ENCODE measurements at regions not wholly inside any gene's neighbourhood (a gene's known extent, or its start where the extent isn't known, plus 50 kb on each side); places are given as distances from the start of the nearest gene placed in this dataset.
"Not testable (repeated sequence)": the region's sequence is repeated elsewhere in the genome, so short reads cannot be mapped to it uniquely, and the experiment has no call there.

DNA sequence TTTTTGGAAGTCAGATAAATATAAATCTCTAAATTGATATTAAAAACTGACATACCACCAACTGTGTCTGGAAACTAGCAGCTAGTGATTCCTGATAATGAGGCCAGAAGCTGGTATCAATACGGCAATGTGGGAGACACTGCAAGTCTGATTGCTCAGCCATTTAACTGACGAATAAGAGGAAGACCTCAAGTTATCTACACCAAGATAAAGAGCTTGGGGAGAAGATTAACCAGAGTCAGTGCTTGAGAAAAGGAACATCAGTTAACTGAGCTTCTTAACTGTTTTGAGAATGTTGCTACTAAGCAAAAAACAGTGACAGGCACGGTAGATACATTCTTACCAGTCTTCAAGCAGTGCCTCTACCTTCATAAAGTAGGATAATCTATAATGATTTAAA is 140.4 kb upstream of the TENT5A start:
- no peaks in the 10 kb centered on the region for H3K4me1 ChIP-seq (ENCODE audit: insufficient read depth, low read length)
- Mint-ChIP-seq H3K36me3 (no peaks in the 10 kb centered on the region), H3K27me3 (no peaks in the 10 kb centered on the region), H3K4me1 (no peaks in the 10 kb centered on the region), H3K27ac (no peak overlapping the region), H3K4me3 (no peak overlapping the region), H3K9me3 (peaks cover 0 to 5% (median 0%) of the 10 kb centered on the region in 8 donors)
- CTCF ChIA-PET (ENCODE audit: partially characterized antibody), result no interaction called here
- intact Hi-C loops (cut with micrococcal nuclease), result no loop called here
- DNase-seq, result no peak
- H3K9me3 ChIP-seq (ENCODE audit: control insufficient read depth in 1 of 2, low read length in 2 of 2), result no peaks in the 10 kb centered on the region
- no peaks in the 10 kb centered on the region for H3K36me3 ChIP-seq (ENCODE audit: insufficient read depth, low read length)
- H3K4me3 ChIP-seq (ENCODE audit: low read length in 2 of 2), result no peak overlapping the region
- POLR2A ChIA-PET (ENCODE audit: partially characterized antibody), result no interaction called here
- H3K27me3 ChIP-seq (ENCODE audit: insufficient read depth, low read length), result no peaks in the 10 kb centered on the region
- H3K27ac ChIP-seq (ENCODE audit: low read depth, low read length), result no peak overlapping the region

DNA sequence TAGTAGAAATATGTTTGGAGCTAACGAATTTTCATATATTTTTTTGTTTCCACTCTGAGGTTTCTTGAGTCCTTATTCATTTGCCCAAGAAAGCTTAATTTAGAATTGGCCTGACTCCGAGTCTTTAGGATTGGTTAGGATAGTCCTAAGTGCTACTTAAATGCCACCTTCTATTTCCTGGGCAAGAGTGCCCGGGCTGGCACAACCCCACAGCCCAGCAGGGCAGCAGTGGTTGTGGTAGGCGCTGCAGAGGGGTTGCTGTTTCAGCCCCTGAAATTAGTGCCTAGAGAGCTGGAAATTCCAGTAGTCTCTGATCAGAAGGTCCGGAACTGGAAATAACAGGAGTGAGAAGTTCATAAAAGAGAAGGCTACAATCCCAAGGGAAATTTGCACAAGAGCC is 139.4 kb upstream of the TENT5A start:
- Mint-ChIP-seq H3K4me3 (no peak overlapping the region), H3K4me1 (no peaks in the 10 kb centered on the region), H3K9me3 (peaks cover 0 to 6% (median 0%) of the 10 kb centered on the region in 8 donors), H3K27ac (no peak overlapping the region), H3K36me3 (no peaks in the 10 kb centered on the region), H3K27me3 (no peaks in the 10 kb centered on the region)
- no peaks in the 10 kb centered on the region for H3K36me3 ChIP-seq (ENCODE audit: insufficient read depth, low read length)
- ChIA-PET POLR2A (ENCODE audit: partially characterized antibody) (no interaction called here), CTCF (ENCODE audit: partially characterized antibody) (no interaction called here)
- H3K27me3 ChIP-seq (ENCODE audit: insufficient read depth, low read length), result no peaks in the 10 kb centered on the region
- H3K27ac ChIP-seq (ENCODE audit: low read depth, low read length), result no peak overlapping the region
- H3K9me3 ChIP-seq (ENCODE audit: control insufficient read depth in 1 of 2, low read length in 2 of 2), result no peaks in the 10 kb centered on the region
- no peak overlapping the region for H3K4me3 ChIP-seq (ENCODE audit: low read length in 2 of 2)
- no peaks in the 10 kb centered on the region for H3K4me1 ChIP-seq (ENCODE audit: insufficient read depth, low read length)
- intact Hi-C loops (cut with micrococcal nuclease), result no loop called here
- no peak for DNase-seq

DNA sequence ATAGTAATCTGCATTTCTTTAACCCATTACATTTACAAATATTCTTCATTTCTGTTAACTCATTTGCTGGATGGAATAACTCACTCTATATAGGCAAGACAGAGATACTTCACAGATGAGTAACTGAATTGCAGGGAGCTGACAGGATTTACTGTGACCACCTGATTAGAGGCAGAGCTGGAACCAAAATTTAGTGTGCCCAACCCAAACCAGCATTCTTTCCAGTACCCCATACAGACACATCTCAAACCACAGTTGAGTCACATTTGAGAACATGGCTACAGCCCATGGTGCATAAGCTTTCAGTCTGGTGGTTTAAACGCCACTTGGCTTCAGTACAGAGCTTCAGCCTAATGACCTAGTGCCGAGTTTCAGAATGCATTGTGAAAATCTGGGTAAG is 138.4 kb upstream of the TENT5A start:
- intact Hi-C loops (cut with micrococcal nuclease), result no loop called here
- H3K36me3 Mint-ChIP-seq, result no peaks in the 10 kb centered on the region
- H3K9me3 Mint-ChIP-seq, result peaks cover 0 to 6% (median 0%) of the 10 kb centered on the region in 8 donors
- Histone ChIP-seq H3K27ac (ENCODE audit: low read depth, low read length) (no peak overlapping the region), H3K9me3 (ENCODE audit: control insufficient read depth in 1 of 2, low read length in 2 of 2) (no peaks in the 10 kb centered on the region), H3K27me3 (ENCODE audit: insufficient read depth, low read length) (no peaks in the 10 kb centered on the region), H3K4me3 (ENCODE audit: low read length in 2 of 2) (no peak overlapping the region), H3K36me3 (ENCODE audit: insufficient read depth, low read length) (no peaks in the 10 kb centered on the region), H3K4me1 (ENCODE audit: insufficient read depth, low read length) (no peaks in the 10 kb centered on the region)
- no peaks in the 10 kb centered on the region for H3K27me3 Mint-ChIP-seq
- CTCF ChIA-PET (ENCODE audit: partially characterized antibody), result no interaction called here
- no peak overlapping the region for H3K27ac Mint-ChIP-seq
- POLR2A ChIA-PET (ENCODE audit: partially characterized antibody), result no interaction called here
- no peak overlapping the region for H3K4me3 Mint-ChIP-seq
- DNase-seq, result no peak
- H3K4me1 Mint-ChIP-seq, result no peaks in the 10 kb centered on the region

DNA sequence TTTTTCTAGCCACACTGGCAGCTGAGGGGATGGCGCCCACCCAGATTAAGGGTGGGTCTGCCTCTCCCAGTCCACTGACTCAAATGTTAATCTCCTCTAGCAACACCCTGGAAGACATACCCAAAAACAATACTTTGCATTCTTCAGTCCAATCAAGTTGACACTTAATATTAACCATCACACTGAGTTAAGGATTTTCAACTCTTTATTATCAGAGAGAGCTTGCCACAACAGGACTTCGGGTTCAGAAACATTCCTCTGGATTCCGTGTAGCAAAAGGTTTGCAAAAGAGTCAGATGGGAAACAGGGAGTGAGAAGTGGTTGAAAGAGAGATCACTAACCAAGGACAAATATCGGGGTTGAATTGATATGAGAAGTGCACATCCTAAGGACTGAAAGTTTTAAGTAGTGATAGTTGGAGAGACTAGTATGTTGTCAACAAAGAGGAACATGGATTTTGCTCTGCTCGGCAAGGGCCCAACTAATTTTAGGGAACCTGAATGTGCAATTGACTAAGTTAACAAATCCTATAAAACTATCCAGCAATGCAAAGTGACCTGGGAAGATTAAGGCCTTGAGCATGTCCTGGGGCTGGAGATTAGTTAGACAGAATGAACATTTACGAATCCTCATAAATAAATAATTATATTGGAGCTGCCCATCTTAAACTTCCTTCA is 137.0 kb upstream of the TENT5A start:
- Mint-ChIP-seq H3K4me3 (no peak overlapping the region), H3K36me3 (no peaks in the 10 kb centered on the region)
- POLR2A ChIA-PET (ENCODE audit: partially characterized antibody), result no interaction called here

DNA sequence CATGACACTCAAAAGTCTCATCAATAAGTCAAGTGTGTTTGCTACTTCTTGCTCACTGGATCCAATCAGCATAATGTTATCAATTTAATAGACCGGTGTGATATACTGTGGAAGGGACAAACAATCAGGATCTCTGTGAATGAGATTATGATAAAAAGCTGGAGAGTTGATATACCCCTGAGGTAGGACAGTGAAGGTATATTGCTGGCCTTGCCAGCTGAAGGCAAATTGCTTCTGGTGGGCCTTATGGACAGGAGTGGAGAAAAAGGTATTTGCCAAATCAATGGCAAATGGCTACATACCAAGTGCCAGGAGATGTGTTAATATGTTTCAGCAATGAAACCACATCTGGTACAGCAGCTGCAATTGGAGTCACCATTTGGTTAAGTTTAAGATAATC is 134.4 kb upstream of the TENT5A start:
- DNase-seq; H3K4me3 Mint-ChIP-seq; POLR2A ChIA-PET (ENCODE audit: partially characterized antibody); CTCF ChIA-PET (ENCODE audit: partially characterized antibody); H3K4me3 ChIP-seq (ENCODE audit: low read length in 2 of 2); intact Hi-C loops (cut with micrococcal nuclease); H3K4me1 ChIP-seq (ENCODE audit: insufficient read depth, low read length); H3K27me3 ChIP-seq (ENCODE audit: insufficient read depth, low read length); H3K9me3 ChIP-seq (ENCODE audit: control insufficient read depth in 1 of 2, low read length in 2 of 2); H3K27me3 Mint-ChIP-seq; H3K4me1 Mint-ChIP-seq; H3K36me3 Mint-ChIP-seq; H3K9me3 Mint-ChIP-seq; H3K27ac Mint-ChIP-seq; H3K36me3 ChIP-seq (ENCODE audit: insufficient read depth, low read length); H3K27ac ChIP-seq (ENCODE audit: low read depth, low read length): not testable (repeated sequence)

More for the DNA sequence above, 137.0 kb upstream of the TENT5A start:
- H3K4me1 Mint-ChIP-seq, result no peaks in the 10 kb centered on the region
- no peaks in the 10 kb centered on the region for H3K27me3 ChIP-seq (ENCODE audit: insufficient read depth, low read length)
- H3K9me3 ChIP-seq (ENCODE audit: control insufficient read depth in 1 of 2, low read length in 2 of 2), result no peaks in the 10 kb centered on the region
- no peaks in the 10 kb centered on the region for H3K4me1 ChIP-seq (ENCODE audit: insufficient read depth, low read length)
- H3K27ac ChIP-seq (ENCODE audit: low read depth, low read length), result no peak overlapping the region
- no peak overlapping the region for H3K27ac Mint-ChIP-seq
- no peaks in the 10 kb centered on the region for H3K36me3 ChIP-seq (ENCODE audit: insufficient read depth, low read length)
- peaks cover 0 to 6% (median 0%) of the 10 kb centered on the region in 8 donors for H3K9me3 Mint-ChIP-seq
- CTCF ChIA-PET (ENCODE audit: partially characterized antibody), result no interaction called here
- H3K27me3 Mint-ChIP-seq, result no peaks in the 10 kb centered on the region
- H3K4me3 ChIP-seq (ENCODE audit: low read length in 2 of 2), result no peak overlapping the region
- no peak for DNase-seq
- intact Hi-C loops (cut with micrococcal nuclease), result no loop called here

DNA sequence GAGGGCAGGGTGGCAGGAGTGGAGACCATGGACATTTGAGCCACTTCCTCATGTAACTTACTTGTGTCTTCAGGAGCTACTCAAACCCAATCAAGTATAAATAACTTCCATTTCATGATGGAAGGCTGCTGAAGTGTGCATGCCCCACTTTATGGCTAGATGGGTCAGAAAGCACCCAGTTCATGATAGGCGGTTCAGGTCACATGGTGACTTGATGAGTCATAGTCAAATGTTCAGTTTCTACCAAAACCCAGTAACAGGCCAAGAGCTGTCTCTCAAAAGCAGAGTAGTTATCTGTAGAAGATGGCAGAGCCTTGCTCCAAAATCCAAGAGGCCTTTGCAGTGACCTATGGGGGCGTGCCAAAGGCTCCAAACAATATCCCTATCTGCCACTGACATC is 133.7 kb upstream of the TENT5A start:
- no peak overlapping the region for H3K27ac Mint-ChIP-seq
- H3K4me3 ChIP-seq (ENCODE audit: low read length in 2 of 2), result no peak overlapping the region
- intact Hi-C loops (cut with micrococcal nuclease), result no loop called here
- H3K4me1 ChIP-seq (ENCODE audit: insufficient read depth, low read length), result no peaks in the 10 kb centered on the region
- H3K4me1 Mint-ChIP-seq, result no peaks in the 10 kb centered on the region
- no peaks in the 10 kb centered on the region for H3K9me3 ChIP-seq (ENCODE audit: control insufficient read depth in 1 of 2, low read length in 2 of 2)
- no peak overlapping the region for H3K27ac ChIP-seq (ENCODE audit: low read depth, low read length)
- no peak for DNase-seq
- no peaks in the 10 kb centered on the region for H3K27me3 Mint-ChIP-seq
- peaks cover 0 to 6% (median 0%) of the 10 kb centered on the region in 8 donors for H3K9me3 Mint-ChIP-seq
- H3K36me3 Mint-ChIP-seq, result no peaks in the 10 kb centered on the region
- no peaks in the 10 kb centered on the region for H3K27me3 ChIP-seq (ENCODE audit: insufficient read depth, low read length)
- ChIA-PET CTCF (ENCODE audit: partially characterized antibody) (no interaction called here), POLR2A (ENCODE audit: partially characterized antibody) (no interaction called here)
- H3K4me3 Mint-ChIP-seq, result no peak overlapping the region
- no peaks in the 10 kb centered on the region for H3K36me3 ChIP-seq (ENCODE audit: insufficient read depth, low read length)

DNA sequence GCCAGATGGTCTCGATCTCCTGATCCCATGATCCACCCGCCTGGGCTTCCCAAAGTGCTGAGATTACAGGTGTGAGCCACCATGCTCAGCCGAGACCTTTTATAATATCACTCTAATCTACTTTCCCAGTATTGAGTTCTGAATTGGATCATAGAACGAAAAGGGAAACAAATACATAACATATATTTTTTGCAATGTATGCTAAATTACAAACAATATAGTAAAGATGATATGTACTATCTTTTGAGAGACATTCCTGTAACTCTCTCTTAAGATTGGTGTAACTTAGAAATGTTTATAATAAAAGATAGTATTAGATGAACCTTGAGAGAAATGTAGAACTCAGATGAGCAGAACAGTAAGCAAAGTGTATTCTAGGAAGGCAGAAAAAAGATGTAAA is 129.2 kb upstream of the TENT5A start:
- Mint-ChIP-seq H3K4me3 (no peak overlapping the region), H3K4me1 (no peaks in the 10 kb centered on the region), H3K36me3 (no peaks in the 10 kb centered on the region), H3K27ac (no peak overlapping the region), H3K9me3 (peaks cover 0 to 6% (median 2%) of the 10 kb centered on the region in 8 donors), H3K27me3 (no peaks in the 10 kb centered on the region)
- CTCF ChIA-PET (ENCODE audit: partially characterized antibody), result interaction anchor here (0.7 kb wide), 1 partner anchor 8 kb away, joined by 3 read pairs; no protein-coding TSS in a partner anchor
- Histone ChIP-seq H3K27me3 (ENCODE audit: insufficient read depth, low read length) (no peaks in the 10 kb centered on the region), H3K27ac (ENCODE audit: low read depth, low read length) (no peak overlapping the region), H3K9me3 (ENCODE audit: control insufficient read depth in 1 of 2, low read length in 2 of 2) (no peaks in the 10 kb centered on the region), H3K4me3 (ENCODE audit: low read length in 2 of 2) (no peak overlapping the region), H3K36me3 (ENCODE audit: insufficient read depth, low read length) (no peaks in the 10 kb centered on the region), H3K4me1 (ENCODE audit: insufficient read depth, low read length) (no peaks in the 10 kb centered on the region)
- POLR2A ChIA-PET (ENCODE audit: partially characterized antibody), result no interaction called here
- intact Hi-C loops (cut with micrococcal nuclease), result no loop called here
- no peak for DNase-seq

DNA sequence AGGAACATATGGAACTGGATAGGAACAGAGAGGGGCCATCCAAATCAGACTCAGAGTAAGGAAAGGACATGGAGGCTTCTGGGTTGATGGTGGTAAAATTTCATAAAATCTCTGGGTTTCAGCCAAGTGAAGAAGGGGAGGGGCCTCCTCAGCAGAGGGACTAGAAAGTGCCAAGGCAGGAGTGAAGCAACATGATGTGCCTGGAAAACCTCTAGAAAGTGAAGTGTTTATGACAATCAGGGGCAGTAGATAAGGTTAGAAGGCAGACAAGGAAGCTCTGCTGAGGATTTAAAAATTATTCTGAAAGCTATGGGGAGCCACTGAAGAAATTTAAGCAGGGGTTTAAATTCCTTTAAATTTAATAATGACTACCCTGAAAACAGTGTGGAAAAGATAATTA is 126.0 kb upstream of the TENT5A start:
- Histone ChIP-seq H3K4me3 (ENCODE audit: low read length in 2 of 2) (no peak overlapping the region), H3K27ac (ENCODE audit: low read depth, low read length) (no peak overlapping the region), H3K9me3 (ENCODE audit: control insufficient read depth in 1 of 2, low read length in 2 of 2) (no peaks in the 10 kb centered on the region), H3K27me3 (ENCODE audit: insufficient read depth, low read length) (no peaks in the 10 kb centered on the region), H3K36me3 (ENCODE audit: insufficient read depth, low read length) (no peaks in the 10 kb centered on the region), H3K4me1 (ENCODE audit: insufficient read depth, low read length) (no peaks in the 10 kb centered on the region)
- Mint-ChIP-seq H3K9me3 (peaks cover 2 to 19% (median 10%) of the 10 kb centered on the region in 8 donors), H3K4me3 (no peak overlapping the region), H3K27ac (no peak overlapping the region), H3K36me3 (no peaks in the 10 kb centered on the region), H3K4me1 (no peaks in the 10 kb centered on the region), H3K27me3 (no peaks in the 10 kb centered on the region)
- no peak for DNase-seq
- intact Hi-C loops (cut with micrococcal nuclease), result no loop called here
- CTCF ChIA-PET (ENCODE audit: partially characterized antibody), result no interaction called here
- POLR2A ChIA-PET (ENCODE audit: partially characterized antibody), result no interaction called here

Data from CD4-positive, alpha-beta memory T cell (primary cell).